HG03064 (cell line): ENCODE measurements at regions not wholly inside any gene's neighbourhood (a gene's known extent, or its start where the extent isn't known, plus 50 kb on each side); places are given as distances from the start of the nearest gene placed in this dataset.
"Not testable (repeated sequence)": the region's sequence is repeated elsewhere in the genome, so short reads cannot be mapped to it uniquely, and the experiment has no call there.

ENCODE experiments used
- ATAC-seq: cut with Tn5 transposase; IDR thresholded peaks from one replicate; pipeline ENCODE4 v1.9.1; 2021; ENCODE audit warnings: low read depth; ENCODE audit not compliant: unreplicated experiment

- ATAC-seq: no peak
These were observed 128.2 kb upstream of the LARP1 start for GRCh38 chr5:154626876-154627557.

- ATAC-seq: no peak
These were observed 130.1 kb upstream of the LARP1 start for GRCh38 chr5:154625031-154625430.

- ATAC-seq: no peak
These were observed 130.8 kb upstream of the LARP1 start for GRCh38 chr5:154624341-154624740.

GRCh38 chr5:154620411-154620810 lies 134.8 kb upstream of the LARP1 start:
- no peak for ATAC-seq

- no peak for ATAC-seq
These were observed 136.5 kb upstream of the LARP1 start for GRCh38 chr5:154618696-154619095.

- no peak for ATAC-seq
These were observed 136.6 kb upstream of the HAND1 start for GRCh38 chr5:154614595-154614994.

- no peak for ATAC-seq
These were observed 136.1 kb upstream of the HAND1 start for GRCh38 chr5:154614125-154614524.

GRCh38 chr5:154612666-154613065 lies 134.6 kb upstream of the HAND1 start:
- ATAC-seq: no peak

- ATAC-seq: no peak
These were observed 133.3 kb upstream of the HAND1 start for GRCh38 chr5:154611341-154611767.

GRCh38 chr5:154610321-154611154 lies 132.5 kb upstream of the HAND1 start:
- ATAC-seq: peak; percentile 90

- ATAC-seq: no peak
These were observed 131.2 kb upstream of the HAND1 start for GRCh38 chr5:154609251-154609650.

GRCh38 chr5:154608531-154609011 lies 130.5 kb upstream of the HAND1 start:
- no peak for ATAC-seq

GRCh38 chr5:154607746-154608145 lies 129.7 kb upstream of the HAND1 start:
- no peak for ATAC-seq

GRCh38 chr5:154606246-154606645 lies 128.2 kb upstream of the HAND1 start:
- no peak for ATAC-seq

GRCh38 chr5:154603953-154604679 lies 126.1 kb upstream of the HAND1 start:
- no peak for ATAC-seq

- no peak for ATAC-seq
These were observed 125.5 kb upstream of the HAND1 start for GRCh38 chr5:154603485-154603884.

- ATAC-seq: no peak
These were observed 125.0 kb upstream of the HAND1 start for GRCh38 chr5:154603011-154603410.

- no peak for ATAC-seq
These were observed 123.0 kb upstream of the HAND1 start for GRCh38 chr5:154601014-154601413.

GRCh38 chr5:154598021-154598420 lies 120.0 kb upstream of the HAND1 start:
- ATAC-seq: no peak

GRCh38 chr5:154596844-154597243 lies 118.8 kb upstream of the HAND1 start:
- ATAC-seq: not testable (repeated sequence)

GRCh38 chr5:154595662-154596061 lies 117.6 kb upstream of the HAND1 start:
- ATAC-seq: no peak
